ENCODE measurements at regions not wholly inside any gene's neighbourhood (a gene's known extent, or its start where the extent isn't known, plus 50 kb on each side); places are given as distances from the start of the nearest gene placed in this dataset.
A peak's percentile ranks its signal among the peaks of the same experiment; 100 is the strongest.

- no peak for TF ChIP-seq CTCF (IDR thresholded peaks at IDR 0.05; ENCODE audit: low read length, missing control alignments)
- no peak for DNase-seq (ENCODE audit: low read depth)
- H3K4me3 ChIP-seq (replicated peaks; ENCODE audit: low read depth, low read length) = no peak overlapping the region
Observed at GRCh38 chr5:89866410-89866809, 543.1 kb downstream of the CETN3 start.

GRCh38 chr5:89864941-89865340, 544.6 kb downstream of the CETN3 start:
- TF ChIP-seq CTCF (IDR thresholded peaks at IDR 0.05; ENCODE audit: low read length, missing control alignments) = no peak
- no peak overlapping the region for H3K4me3 ChIP-seq (replicated peaks; ENCODE audit: low read depth, low read length)
- no peak for DNase-seq (ENCODE audit: low read depth)

- no peak for DNase-seq (ENCODE audit: low read depth)
- no peak for TF ChIP-seq CTCF (IDR thresholded peaks at IDR 0.05; ENCODE audit: low read length, missing control alignments)
- no peak overlapping the region for H3K4me3 ChIP-seq (replicated peaks; ENCODE audit: low read depth, low read length)
Observed at GRCh38 chr5:89857790-89858189, 551.8 kb downstream of the CETN3 start.

GRCh38 chr5:89855417-89855816, 554.1 kb downstream of the CETN3 start:
- H3K4me3 ChIP-seq (replicated peaks; ENCODE audit: low read depth, low read length) = no peak overlapping the region
- no peak for DNase-seq (ENCODE audit: low read depth)
- TF ChIP-seq CTCF (IDR thresholded peaks at IDR 0.05; ENCODE audit: low read length, missing control alignments) = no peak

GRCh38 chr5:89851911-89852310, 557.6 kb downstream of the CETN3 start:
- DNase-seq (ENCODE audit: low read depth) = no peak
- TF ChIP-seq CTCF (IDR thresholded peaks at IDR 0.05; ENCODE audit: low read length, missing control alignments) = no peak
- no peak overlapping the region for H3K4me3 ChIP-seq (replicated peaks; ENCODE audit: low read depth, low read length)

- no peak for TF ChIP-seq CTCF (IDR thresholded peaks at IDR 0.05; ENCODE audit: low read length, missing control alignments)
- no peak overlapping the region for H3K4me3 ChIP-seq (replicated peaks; ENCODE audit: low read depth, low read length)
- no peak for DNase-seq (ENCODE audit: low read depth)
Observed at GRCh38 chr5:89850513-89850865, 559.1 kb downstream of the CETN3 start.

- no peak for TF ChIP-seq CTCF (IDR thresholded peaks at IDR 0.05; ENCODE audit: low read length, missing control alignments)
- no peak overlapping the region for H3K4me3 ChIP-seq (replicated peaks; ENCODE audit: low read depth, low read length)
- peak; percentile 19 for DNase-seq (ENCODE audit: low read depth)
Observed at GRCh38 chr5:89849830-89850512, 559.6 kb downstream of the CETN3 start.

Data from fibroblast of pulmonary artery (primary cell).